ENCODE measurements at regions not wholly inside any gene's neighbourhood (a gene's known extent, or its start where the extent isn't known, plus 50 kb on each side); places are given as distances from the start of the nearest gene placed in this dataset.

- TF ChIP-seq CTCF (IDR thresholded peaks at IDR 0.05), result no peak
- no peak for TF ChIP-seq POLR2A (IDR thresholded peaks at IDR 0.05)
Measured at GRCh38 chr2:8027387-8027786, 654.5 kb upstream of the ID2 start.

All from adrenal gland (tissue), 5 donors.